GM21447 (cell line): ENCODE measurements at regions not wholly inside any gene's neighbourhood (a gene's known extent, or its start where the extent isn't known, plus 50 kb on each side); places are given as distances from the start of the nearest gene placed in this dataset.

Experiments used
- ATAC-seq: cut with Tn5 transposase; IDR thresholded peaks from one replicate; pipeline ENCODE4 v1.9.1; 2021; ENCODE audit not compliant: unreplicated experiment

- ATAC-seq = no peak
Measured at GRCh38 chr2:155695505-155695904, 637.0 kb downstream of the NR4A2 start.

- no peak for ATAC-seq
Measured at GRCh38 chr2:155692856-155693255, 639.7 kb downstream of the NR4A2 start.

DNA sequence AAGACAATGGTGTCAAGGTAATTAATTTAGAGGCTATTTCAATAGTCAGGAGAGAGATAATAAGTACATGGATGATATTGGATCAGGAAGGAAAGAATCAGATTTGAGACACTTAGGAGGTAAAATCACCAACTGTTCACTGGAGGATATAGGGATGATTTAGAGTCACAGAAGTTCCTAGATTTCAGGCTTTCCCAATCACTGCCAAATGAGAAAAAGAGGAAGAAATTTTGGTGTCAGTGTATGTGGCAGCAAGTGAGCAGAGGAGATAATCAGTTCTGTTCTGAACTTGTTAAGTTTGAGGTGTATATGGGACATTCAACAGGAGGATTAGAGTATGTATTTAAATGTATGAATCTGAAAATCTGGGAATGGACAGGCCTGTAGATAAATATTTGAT lies 640.4 kb downstream of the NR4A2 start:
- ATAC-seq = no peak

GRCh38 chr2:155690785-155691184 lies 641.7 kb downstream of the NR4A2 start:
- peak; percentile 90 for ATAC-seq

- ATAC-seq = no peak
Measured at GRCh38 chr2:155689791-155690190, 642.7 kb downstream of the NR4A2 start.

DNA sequence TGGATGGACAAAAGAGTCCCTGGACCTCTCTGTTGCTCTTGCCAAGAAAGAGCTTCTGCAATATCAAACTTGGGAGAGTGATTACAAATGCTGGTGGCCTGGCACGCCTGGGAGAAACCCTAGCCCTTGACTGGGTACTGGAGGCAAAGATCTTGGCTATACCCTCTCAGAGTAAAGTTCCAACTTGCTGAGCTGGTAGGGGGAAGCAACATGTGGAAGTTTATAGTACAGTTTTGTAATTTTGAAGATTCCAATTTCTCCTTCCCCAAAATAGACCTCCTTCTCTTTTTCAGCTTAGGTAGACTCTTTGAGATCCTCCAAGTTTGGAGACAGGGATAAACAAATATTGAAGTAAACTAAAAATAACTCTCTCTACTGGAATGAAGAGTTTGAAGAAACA lies 645.3 kb downstream of the NR4A2 start:
- ATAC-seq = no peak

- ATAC-seq = no peak
Measured at GRCh38 chr2:155679647-155680046, 652.9 kb downstream of the NR4A2 start.

DNA sequence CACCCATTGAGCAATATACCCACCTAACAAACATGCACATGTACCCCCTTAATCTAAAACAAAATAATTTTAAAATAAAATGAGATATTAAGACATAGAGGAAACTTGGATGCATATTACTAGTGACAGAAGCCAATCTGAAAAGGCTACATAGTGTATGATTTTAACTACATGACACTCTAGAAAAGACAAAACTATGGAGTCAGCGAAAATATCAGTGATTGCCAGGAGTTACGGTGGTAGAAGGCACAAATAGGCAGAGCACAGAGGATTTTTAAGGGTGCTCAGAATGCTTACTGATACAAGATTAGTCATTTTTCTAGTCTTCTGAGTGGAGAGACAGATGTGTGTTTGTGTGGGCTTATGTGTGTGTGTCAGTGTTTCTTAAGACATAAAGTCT lies 656.6 kb downstream of the NR4A2 start:
- no peak for ATAC-seq

DNA sequence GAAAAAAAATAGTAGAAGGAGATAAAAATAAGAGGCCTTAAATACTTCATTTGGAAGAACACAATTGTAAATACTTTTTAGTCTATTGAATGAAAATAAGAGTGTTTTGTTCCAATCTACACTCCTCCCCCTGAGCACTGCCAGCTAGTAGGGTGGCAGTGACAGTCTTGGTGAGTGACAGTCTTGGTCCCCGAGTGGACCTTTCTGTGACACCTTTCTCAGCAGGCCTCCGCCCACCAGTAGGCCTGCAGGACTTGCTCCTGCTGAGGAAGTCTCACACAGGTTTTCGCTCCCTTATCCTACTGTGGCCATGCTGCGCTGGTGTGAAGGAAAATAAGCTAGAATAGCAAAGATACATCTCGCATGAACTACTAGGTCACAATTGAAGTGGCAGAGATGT lies 666.8 kb downstream of the NR4A2 start:
- ATAC-seq = no peak

- no peak for ATAC-seq
Measured at GRCh38 chr2:155663265-155663664, 669.3 kb downstream of the NR4A2 start.

DNA sequence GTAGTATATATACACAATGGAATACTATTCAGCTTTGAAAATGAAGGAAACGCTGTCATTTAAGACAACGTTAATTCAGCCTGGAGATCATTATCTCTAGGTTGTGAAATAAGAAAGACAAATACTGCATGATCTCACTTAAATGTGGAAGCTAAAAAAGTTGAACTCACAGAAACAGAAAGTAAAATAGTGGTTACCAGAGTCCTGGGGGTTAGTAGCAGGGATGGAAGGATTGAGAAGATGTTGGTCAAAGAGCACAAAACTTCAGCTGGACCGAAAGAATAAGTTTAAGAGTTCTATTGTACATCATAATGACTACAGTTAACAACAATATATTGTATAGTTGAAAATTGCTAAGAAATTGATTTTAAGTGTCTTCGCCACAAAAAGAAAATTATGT lies 670.3 kb downstream of the NR4A2 start:
- ATAC-seq = no peak

DNA sequence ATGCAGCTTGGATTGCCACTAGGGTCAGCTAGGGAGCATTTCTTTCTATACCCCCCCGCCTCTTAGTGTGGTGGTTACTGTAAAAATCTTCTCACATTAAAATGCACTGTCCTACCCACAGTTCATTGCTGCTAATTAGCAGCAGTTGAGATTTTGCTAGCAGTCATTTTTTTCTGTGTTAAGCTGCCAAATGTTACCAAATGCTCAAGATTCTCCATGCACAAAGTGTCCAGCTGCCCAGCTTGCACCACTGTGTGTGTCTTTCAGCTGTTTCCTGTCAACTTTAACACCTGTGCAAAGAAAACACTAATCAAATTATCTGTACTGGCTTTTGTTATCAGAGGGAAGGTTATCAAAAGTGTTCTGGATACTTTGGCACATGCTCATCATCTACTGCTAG lies 679.3 kb downstream of the NR4A2 start:
- ATAC-seq = no peak

DNA sequence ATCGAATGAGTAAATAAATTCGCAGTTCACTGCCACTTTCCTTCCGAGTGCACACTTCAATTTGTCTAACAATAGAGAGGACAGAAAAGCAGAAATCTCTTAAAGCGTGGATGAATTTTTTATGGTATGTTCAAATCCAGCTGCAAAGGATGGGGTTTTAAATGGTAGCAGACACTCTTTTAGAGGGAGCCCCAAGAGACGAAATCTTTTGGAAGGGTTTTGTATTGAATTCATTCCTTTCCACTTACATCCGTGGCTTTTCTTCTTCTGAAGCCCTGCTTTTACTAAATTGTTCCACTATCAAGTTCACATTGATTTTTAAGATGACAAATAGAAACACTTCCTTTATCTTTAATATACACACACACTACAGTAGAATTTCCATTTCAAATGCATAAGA lies 680.7 kb downstream of the NR4A2 start:
- ATAC-seq = no peak

DNA sequence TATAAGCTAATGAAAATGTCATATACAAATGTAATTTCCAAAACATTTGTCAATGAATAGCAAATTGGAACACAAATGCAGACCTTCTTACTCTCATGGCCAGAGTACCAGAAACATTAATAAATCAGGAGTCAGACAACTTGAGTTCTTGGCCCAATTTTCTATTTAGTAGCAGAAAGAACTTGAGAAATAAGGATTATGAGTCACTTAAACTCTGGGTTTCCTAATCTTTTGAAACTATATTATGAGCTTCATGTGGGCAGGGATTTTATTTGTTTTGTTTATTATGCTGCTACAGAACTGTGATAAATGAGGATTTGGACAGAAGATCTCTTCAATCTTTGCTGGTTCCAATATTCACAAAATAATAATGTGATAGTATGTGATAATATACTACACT lies 686.7 kb downstream of the NR4A2 start:
- no peak for ATAC-seq

- ATAC-seq = no peak
Measured at GRCh38 chr2:155643056-155643775, 689.3 kb downstream of the NR4A2 start.

DNA sequence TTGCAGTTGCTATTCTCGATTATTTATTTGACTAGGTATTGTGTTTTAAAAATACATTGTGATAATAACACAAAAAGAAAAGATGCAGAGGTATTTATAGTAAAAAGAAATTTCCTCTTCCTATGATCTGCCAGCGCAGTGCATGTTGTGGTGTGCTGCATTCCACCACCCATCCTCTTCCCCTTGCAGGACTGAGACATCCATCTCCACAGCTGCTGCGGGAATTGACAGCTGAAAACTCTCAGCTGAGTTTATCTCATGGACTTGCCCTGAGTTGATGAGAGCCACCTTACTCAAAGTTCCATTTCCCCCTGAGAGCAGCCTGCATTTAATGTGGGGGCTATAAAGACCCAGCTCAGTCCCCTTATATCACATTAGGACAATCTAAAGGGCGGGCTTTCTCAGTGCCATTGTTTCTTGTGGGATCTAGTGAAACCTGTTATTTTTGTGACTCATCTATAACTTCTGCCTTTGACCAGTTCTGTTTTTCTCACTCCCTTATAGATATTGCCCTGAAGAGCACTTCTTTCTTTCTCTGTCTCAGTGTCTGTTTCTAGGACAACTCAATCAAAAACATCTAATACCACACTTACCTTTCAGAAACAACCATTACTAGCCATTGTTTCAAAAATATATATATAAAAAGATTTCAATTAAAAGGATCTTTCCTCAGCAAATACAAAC lies 698.5 kb downstream of the NR4A2 start:
- ATAC-seq = peak; percentile 98

DNA sequence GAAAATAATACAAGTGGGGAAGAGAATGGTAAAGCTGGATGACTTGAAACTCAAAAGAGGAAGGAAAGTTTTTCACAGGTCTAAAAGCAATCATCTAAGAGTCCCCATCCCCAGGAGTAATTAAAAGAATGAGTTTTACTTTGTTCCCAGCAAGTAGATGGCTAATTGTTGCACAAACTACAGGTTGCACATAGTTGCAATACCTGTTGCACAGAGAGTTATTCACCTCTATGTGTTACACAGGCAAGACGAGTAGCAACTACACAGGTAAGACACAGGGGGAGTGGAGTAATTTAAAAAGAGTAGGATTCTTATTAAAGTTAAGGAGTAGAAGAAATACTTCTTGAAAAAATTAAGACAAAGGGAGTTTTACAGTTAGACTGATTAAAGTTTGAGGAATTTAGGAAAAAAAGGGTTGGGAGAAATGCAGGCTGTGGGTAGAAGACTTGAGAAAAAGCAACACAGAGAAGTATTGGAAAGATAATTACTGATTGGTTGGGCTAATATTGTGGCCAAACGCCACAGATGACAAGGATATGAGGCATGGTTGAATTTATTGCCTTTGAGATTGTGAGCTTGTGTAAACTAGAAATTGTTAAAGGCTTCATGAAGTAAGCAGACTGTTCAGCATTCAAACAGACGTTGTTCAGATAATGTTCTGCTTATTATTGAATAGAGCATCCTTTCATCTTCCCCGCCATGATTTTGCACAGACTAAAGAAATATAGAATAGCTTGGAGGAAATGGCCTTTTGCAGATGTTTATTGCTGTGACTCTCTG lies 699.3 kb downstream of the NR4A2 start:
- no peak for ATAC-seq

DNA sequence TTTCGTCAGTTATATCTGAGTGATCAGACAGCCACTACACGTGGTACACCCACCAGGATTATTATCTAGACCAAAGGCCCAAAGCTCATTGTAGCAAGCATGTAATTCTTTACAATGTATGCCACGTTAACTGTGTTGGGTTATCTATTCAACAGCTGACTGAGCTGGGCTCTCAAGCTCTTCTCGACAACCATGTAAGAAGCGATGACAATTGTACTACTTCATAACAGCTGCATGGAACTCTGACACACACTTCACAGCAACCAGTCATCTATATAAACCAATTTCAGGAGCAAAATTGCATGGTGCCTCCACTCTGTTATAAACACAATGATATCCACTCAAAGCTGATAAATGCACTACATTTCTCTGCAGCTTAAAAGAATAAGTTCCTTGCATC lies 701.8 kb downstream of the NR4A2 start:
- ATAC-seq = no peak

DNA sequence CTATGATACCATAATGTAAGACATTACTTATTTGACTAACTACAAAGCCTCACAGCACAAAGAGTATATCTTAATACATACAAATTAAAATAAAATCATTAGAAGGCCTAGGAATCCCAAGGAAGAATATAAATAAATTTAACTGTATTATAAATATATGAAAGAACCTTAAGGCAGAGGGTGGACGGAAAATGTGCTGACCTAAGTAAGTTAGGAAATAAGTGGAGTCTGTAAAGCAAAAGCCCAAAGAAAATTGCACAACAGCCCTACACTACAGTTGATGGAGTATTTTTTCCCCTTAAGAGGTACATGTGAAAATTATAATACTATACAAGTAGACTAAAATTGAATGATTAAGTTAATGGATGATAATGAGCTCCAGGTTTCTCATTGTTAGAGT lies 710.1 kb downstream of the NR4A2 start:
- ATAC-seq = no peak

- ATAC-seq = no peak
Measured at GRCh38 chr2:155600914-155601760, 731.4 kb downstream of the NR4A2 start.

GRCh38 chr2:155600296-155600695 lies 732.2 kb downstream of the NR4A2 start:
- no peak for ATAC-seq
